ENCODE measurements at regions not wholly inside any gene's neighbourhood (a gene's known extent, or its start where the extent isn't known, plus 50 kb on each side); places are given as distances from the start of the nearest gene placed in this dataset.

- no peaks in the 10 kb centered on the region for H3K4me1 ChIP-seq
- no peak overlapping the region for H3K4me3 ChIP-seq
- intact Hi-C loops (cut with DNase I; ENCODE audit: low total_unique reads) = no loop called here
- no peak for DNase-seq
- no peaks in the 10 kb centered on the region for H3K27me3 ChIP-seq
- TF ChIP-seq CTCF (IDR thresholded peaks at IDR 0.05) (no peak), POLR2A (IDR thresholded peaks at IDR 0.05) (no peak)
- H3K27ac ChIP-seq = no peak overlapping the region
- peaks cover 0 to 4% of the 10 kb centered on the region in 2 donors for H3K9me3 ChIP-seq
- no peaks in the 10 kb centered on the region for H3K36me3 ChIP-seq
Observed at GRCh38 chr16:6822041-6822440, 510.6 kb upstream of the RBFOX1 start.

GRCh38 chr16:6804461-6804860 lies 528.2 kb upstream of the RBFOX1 start:
- Histone ChIP-seq H3K4me1 (no peaks in the 10 kb centered on the region), H3K9me3 (no peaks in the 10 kb centered on the region), H3K27ac (no peak overlapping the region), H3K4me3 (no peak overlapping the region), H3K27me3 (no peaks in the 10 kb centered on the region), H3K36me3 (no peaks in the 10 kb centered on the region)
- TF ChIP-seq POLR2A (IDR thresholded peaks at IDR 0.05) (no peak), CTCF (IDR thresholded peaks at IDR 0.05) (no peak)
- intact Hi-C loops (cut with DNase I; ENCODE audit: low total_unique reads) = no loop called here
- DNase-seq = no peak

GRCh38 chr16:6803176-6803575 lies 529.5 kb upstream of the RBFOX1 start:
- H3K27ac ChIP-seq = no peak overlapping the region

GRCh38 chr16:6797223-6797622 lies 535.4 kb upstream of the RBFOX1 start:
- no peak for TF ChIP-seq POLR2A (IDR thresholded peaks at IDR 0.05)
- no peak for TF ChIP-seq CTCF (IDR thresholded peaks at IDR 0.05)
- intact Hi-C loops (cut with DNase I; ENCODE audit: low total_unique reads) = no loop called here
- Histone ChIP-seq H3K4me3 (no peak overlapping the region), H3K27ac (no peak overlapping the region), H3K27me3 (no peaks in the 10 kb centered on the region), H3K36me3 (no peaks in the 10 kb centered on the region), H3K9me3 (no peaks in the 10 kb centered on the region), H3K4me1 (no peaks in the 10 kb centered on the region)
- no peak for DNase-seq

More at GRCh38 chr16:6803176-6803575, 529.5 kb upstream of the RBFOX1 start:
- H3K4me1 ChIP-seq = no peaks in the 10 kb centered on the region
- H3K9me3 ChIP-seq = no peaks in the 10 kb centered on the region
- TF ChIP-seq POLR2A (IDR thresholded peaks at IDR 0.05) (no peak), CTCF (IDR thresholded peaks at IDR 0.05) (no peak)
- no peaks in the 10 kb centered on the region for H3K27me3 ChIP-seq
- H3K36me3 ChIP-seq = no peaks in the 10 kb centered on the region
- H3K4me3 ChIP-seq = no peak overlapping the region
- intact Hi-C loops (cut with DNase I; ENCODE audit: low total_unique reads) = no loop called here
- no peak for DNase-seq

GRCh38 chr16:6777624-6778023 lies 555.0 kb upstream of the RBFOX1 start:
- no peak for DNase-seq
- H3K9me3 ChIP-seq = no peaks in the 10 kb centered on the region
- H3K27me3 ChIP-seq = no peaks in the 10 kb centered on the region
- no peaks in the 10 kb centered on the region for H3K4me1 ChIP-seq
- H3K4me3 ChIP-seq = no peak overlapping the region
- H3K27ac ChIP-seq = no peak overlapping the region
- H3K36me3 ChIP-seq = no peaks in the 10 kb centered on the region
- intact Hi-C loops (cut with DNase I; ENCODE audit: low total_unique reads) = no loop called here
- TF ChIP-seq CTCF (IDR thresholded peaks at IDR 0.05) (no peak), POLR2A (IDR thresholded peaks at IDR 0.05) (no peak)

All from uterus (tissue), 3 donors.